ENCODE measurements at regions not wholly inside any gene's neighbourhood (a gene's known extent, or its start where the extent isn't known, plus 50 kb on each side); places are given as distances from the start of the nearest gene placed in this dataset.
"Not testable (repeated sequence)": the region's sequence is repeated elsewhere in the genome, so short reads cannot be mapped to it uniquely, and the experiment has no call there.

GRCh38 chr7:120191423-120191822 lies 81.6 kb upstream of the KCND2 start:
- TF ChIP-seq POLR2A (IDR thresholded peaks at IDR 0.05; ENCODE audit: low read depth, low read length); POLR2AphosphoS5 (IDR thresholded peaks at IDR 0.05; ENCODE audit: low read depth, low read length); TAF1 (IDR thresholded peaks at IDR 0.05; ENCODE audit: borderline replicate concordance, low read depth, low read length): not testable (repeated sequence)

All from GM12892 (cell line).